Posterior cingulate gyrus (tissue), 11 donors: ENCODE measurements at regions not wholly inside any gene's neighbourhood (a gene's known extent, or its start where the extent isn't known, plus 50 kb on each side); places are given as distances from the start of the nearest gene placed in this dataset.

Experiments used
- DNase-seq, 10 donors: peaks; one replicate each; pipeline versions ENCODE4 v3.0.0 to v3.0.0-alpha.2; 2020 to 2021; ENCODE audit warnings: mixed read lengths in 3 of 10
- intact Hi-C: fragments of 100-400 bp; cut with DNase I; formaldehyde crosslinking; loops from one replicate; pipeline ENCODE4 v1.15.1; 2023

GRCh38 chr2:213202011-213202410 is 50.6 kb upstream of the IKZF2 start:
- intact Hi-C loops: no loop called here
- DNase-seq: no peak

- intact Hi-C loops: no loop called here
- DNase-seq: no peak
These were observed 54.5 kb upstream of the IKZF2 start for GRCh38 chr2:213205944-213206343.

GRCh38 chr2:213213186-213213585 is 61.8 kb upstream of the IKZF2 start:
- no peak for DNase-seq
- intact Hi-C loops: no loop called here

DNA sequence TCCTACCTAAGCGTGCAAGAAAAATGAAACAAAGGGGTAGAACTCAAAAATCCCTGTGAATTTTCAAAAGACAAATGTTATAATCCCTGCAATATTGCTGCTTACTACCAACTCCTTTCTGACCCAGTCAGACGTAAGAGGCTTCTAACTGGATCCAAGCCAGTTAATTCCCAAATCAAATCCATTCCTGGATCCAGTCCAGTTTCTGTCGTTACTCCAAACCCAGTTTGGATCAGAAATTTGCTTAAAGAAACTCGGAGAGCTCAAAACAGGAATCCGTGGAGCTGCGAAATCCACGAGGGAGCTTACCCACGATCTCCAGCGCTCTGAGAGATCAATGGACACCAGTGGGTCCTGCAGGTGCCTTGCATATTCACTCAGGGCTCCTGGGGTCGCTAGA is 62.8 kb upstream of the IKZF2 start:
- DNase-seq: no peak
- intact Hi-C loops: no loop called here

GRCh38 chr2:213216461-213216860 is 65.0 kb upstream of the IKZF2 start:
- intact Hi-C loops: no loop called here
- no peak for DNase-seq

- DNase-seq: no peak
- intact Hi-C loops: no loop called here
These were observed 64.4 kb upstream of the SPAG16 start for GRCh38 chr2:213219816-213220215.

- DNase-seq: no peak
- intact Hi-C loops: no loop called here
These were observed 63.2 kb upstream of the SPAG16 start for GRCh38 chr2:213220967-213221603.

DNA sequence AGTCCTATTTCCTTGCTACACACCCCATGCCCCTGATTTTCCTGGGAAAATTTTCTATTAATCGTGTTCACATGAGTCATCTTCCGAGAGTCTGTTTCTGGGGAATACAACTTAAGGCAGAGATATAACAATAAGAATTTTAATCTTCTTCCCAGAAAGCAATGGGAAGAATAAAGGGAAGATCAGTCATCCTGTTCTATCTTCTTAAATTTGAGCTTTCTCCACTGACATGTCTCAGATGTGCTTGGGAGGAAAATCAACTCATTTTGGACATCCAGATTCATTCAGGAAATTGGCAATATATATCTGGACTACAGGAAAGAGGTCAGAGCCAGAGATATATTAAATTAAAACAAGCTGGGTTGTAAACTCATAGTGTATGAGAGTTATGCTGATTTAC is 62.3 kb upstream of the SPAG16 start:
- intact Hi-C loops: no loop called here
- no peak for DNase-seq

GRCh38 chr2:213224366-213224765 is 59.9 kb upstream of the SPAG16 start:
- no peak for DNase-seq
- intact Hi-C loops: no loop called here

GRCh38 chr2:213225866-213226265 is 58.4 kb upstream of the SPAG16 start:
- intact Hi-C loops: no loop called here
- DNase-seq: no peak

GRCh38 chr2:213227458-213227857 is 56.8 kb upstream of the SPAG16 start:
- intact Hi-C loops: no loop called here
- DNase-seq: no peak

GRCh38 chr2:213228638-213229037 is 55.6 kb upstream of the SPAG16 start:
- DNase-seq: no peak
- intact Hi-C loops: no loop called here

GRCh38 chr2:213229814-213230213 is 54.5 kb upstream of the SPAG16 start:
- intact Hi-C loops: no loop called here
- DNase-seq: no peak

- intact Hi-C loops: no loop called here
- no peak for DNase-seq
These were observed 52.3 kb upstream of the SPAG16 start for GRCh38 chr2:213231966-213232365.

GRCh38 chr2:213232649-213233437 is 51.4 kb upstream of the SPAG16 start:
- intact Hi-C loops: no loop called here
- DNase-seq: peak in 1 of 10 donors; percentile 17

GRCh38 chr2:213233438-213234330 is 50.6 kb upstream of the SPAG16 start:
- no peak for DNase-seq
- intact Hi-C loops: no loop called here
